ENCODE measurements at regions not wholly inside any gene's neighbourhood (a gene's known extent, or its start where the extent isn't known, plus 50 kb on each side); places are given as distances from the start of the nearest gene placed in this dataset.

GRCh38 chr2:195545811-195546210, 111.2 kb upstream of the SLC39A10 start:
- no peak overlapping the region for H3K4me3 ChIP-seq (ENCODE audit: low read length)
- no peak for DNase-seq (ENCODE audit: low read depth)
- TF ChIP-seq CTCF (conservative IDR thresholded peaks at IDR 0.05; ENCODE audit: low read length) = no peak

- no peak for DNase-seq (ENCODE audit: low read depth)
- no peak for TF ChIP-seq CTCF (conservative IDR thresholded peaks at IDR 0.05; ENCODE audit: low read length)
- H3K4me3 ChIP-seq (ENCODE audit: low read length) = no peak overlapping the region
These were observed 112.8 kb upstream of the SLC39A10 start for GRCh38 chr2:195543902-195544894.

DNA sequence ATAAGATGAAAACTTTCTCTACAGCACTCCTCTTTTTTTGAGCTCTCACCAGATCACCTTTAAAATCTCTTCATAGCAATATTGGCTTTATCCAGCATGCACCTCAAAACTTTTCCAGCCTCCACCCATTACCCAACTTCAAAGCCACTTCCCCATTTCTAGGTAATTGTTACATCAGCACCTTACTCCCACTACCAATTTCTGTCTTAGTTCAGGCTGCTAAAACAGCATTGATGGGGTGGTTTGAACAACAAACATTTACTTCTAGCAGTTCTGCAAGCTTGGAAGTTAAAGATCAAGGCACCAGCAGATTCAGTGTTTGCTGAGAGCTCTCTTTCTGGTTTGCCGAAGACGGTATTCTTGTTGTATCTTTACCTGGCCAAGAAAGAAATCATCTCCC, 114.0 kb upstream of the SLC39A10 start:
- H3K4me3 ChIP-seq (ENCODE audit: low read length) = no peak overlapping the region
- no peak for DNase-seq (ENCODE audit: low read depth)
- TF ChIP-seq CTCF (conservative IDR thresholded peaks at IDR 0.05; ENCODE audit: low read length) = no peak

DNA sequence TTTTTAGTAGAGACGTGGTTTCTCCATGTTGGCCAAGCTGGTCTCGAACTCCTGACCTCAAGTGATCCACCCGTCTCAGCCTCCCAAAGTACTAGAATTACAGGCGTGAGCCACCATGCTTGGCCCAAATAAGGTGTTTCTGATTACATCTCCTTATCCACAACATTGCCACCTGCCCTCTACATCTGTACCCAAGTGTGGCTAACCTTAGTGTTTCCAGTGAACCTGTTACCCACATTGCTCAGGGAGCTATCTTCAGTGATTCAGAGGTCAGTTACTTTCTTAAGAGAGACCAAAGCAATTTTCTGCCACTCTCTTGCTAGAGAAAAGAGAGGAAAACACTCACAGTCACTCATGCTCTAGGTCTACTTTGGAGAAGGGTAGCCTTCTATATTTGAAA, 115.0 kb upstream of the SLC39A10 start:
- no peak overlapping the region for H3K4me3 ChIP-seq (ENCODE audit: low read length)
- DNase-seq (ENCODE audit: low read depth) = no peak
- no peak for TF ChIP-seq CTCF (conservative IDR thresholded peaks at IDR 0.05; ENCODE audit: low read length)

- H3K4me3 ChIP-seq (ENCODE audit: low read length) = no peak overlapping the region
- no peak for DNase-seq (ENCODE audit: low read depth)
- no peak for TF ChIP-seq CTCF (conservative IDR thresholded peaks at IDR 0.05; ENCODE audit: low read length)
These were observed 118.1 kb upstream of the SLC39A10 start for GRCh38 chr2:195538937-195539336.

GRCh38 chr2:195537811-195538210, 119.2 kb upstream of the SLC39A10 start:
- DNase-seq (ENCODE audit: low read depth) = no peak
- TF ChIP-seq CTCF (conservative IDR thresholded peaks at IDR 0.05; ENCODE audit: low read length) = no peak

GRCh38 chr2:195536906-195537305, 120.1 kb upstream of the SLC39A10 start:
- DNase-seq (ENCODE audit: low read depth) = no peak
- no peak overlapping the region for H3K4me3 ChIP-seq (ENCODE audit: low read length)
- TF ChIP-seq CTCF (conservative IDR thresholded peaks at IDR 0.05; ENCODE audit: low read length) = no peak

More at GRCh38 chr2:195537811-195538210, 119.2 kb upstream of the SLC39A10 start:
- no peak overlapping the region for H3K4me3 ChIP-seq (ENCODE audit: low read length)
